ENCODE measurements at regions not wholly inside any gene's neighbourhood (a gene's known extent, or its start where the extent isn't known, plus 50 kb on each side); places are given as distances from the start of the nearest gene placed in this dataset.

- no peak overlapping the region for H3K27ac ChIP-seq
- H3K4me3 ChIP-seq (ENCODE audit: low read depth in 1 of 2, low read length in 1 of 2): no peak overlapping the region
- H3K27me3 ChIP-seq: no peaks in the 10 kb centered on the region
- H3K4me1 ChIP-seq (ENCODE audit: control insufficient read depth in 1 of 2, insufficient read depth in 1 of 2, low read depth in 1 of 2, low read length in 1 of 2): no peaks in the 10 kb centered on the region
- H3K36me3 ChIP-seq: no peaks in the 10 kb centered on the region
- no peak for TF ChIP-seq CTCF (IDR thresholded peaks at IDR 0.05)
- H3K9me3 ChIP-seq: no peaks in the 10 kb centered on the region
Observed at GRCh38 chr5:130796032-130796431, 369.0 kb downstream of the HINT1 start.

GRCh38 chr5:130795037-130795436, 370.0 kb downstream of the HINT1 start:
- no peaks in the 10 kb centered on the region for H3K9me3 ChIP-seq
- H3K27me3 ChIP-seq: no peaks in the 10 kb centered on the region
- no peak overlapping the region for H3K4me3 ChIP-seq (ENCODE audit: low read depth in 1 of 2, low read length in 1 of 2)
- TF ChIP-seq CTCF (IDR thresholded peaks at IDR 0.05): no peak
- no peaks in the 10 kb centered on the region for H3K4me1 ChIP-seq (ENCODE audit: control insufficient read depth in 1 of 2, insufficient read depth in 1 of 2, low read depth in 1 of 2, low read length in 1 of 2)
- no peak overlapping the region for H3K27ac ChIP-seq
- H3K36me3 ChIP-seq: no peaks in the 10 kb centered on the region

- Histone ChIP-seq H3K27ac (no peak overlapping the region), H3K36me3 (no peaks in the 10 kb centered on the region), H3K4me3 (ENCODE audit: low read depth in 1 of 2, low read length in 1 of 2) (no peak overlapping the region), H3K27me3 (no peaks in the 10 kb centered on the region), H3K4me1 (ENCODE audit: control insufficient read depth in 1 of 2, insufficient read depth in 1 of 2, low read depth in 1 of 2, low read length in 1 of 2) (no peaks in the 10 kb centered on the region), H3K9me3 (no peaks in the 10 kb centered on the region)
- no peak for TF ChIP-seq CTCF (IDR thresholded peaks at IDR 0.05)
Observed at GRCh38 chr5:130777794-130778193, 387.3 kb downstream of the HINT1 start.

GRCh38 chr5:130773813-130774212, 391.2 kb downstream of the HINT1 start:
- Histone ChIP-seq H3K27me3 (no peaks in the 10 kb centered on the region), H3K27ac (no peak overlapping the region), H3K4me1 (ENCODE audit: control insufficient read depth in 1 of 2, insufficient read depth in 1 of 2, low read depth in 1 of 2, low read length in 1 of 2) (no peaks in the 10 kb centered on the region), H3K9me3 (no peaks in the 10 kb centered on the region), H3K4me3 (ENCODE audit: low read depth in 1 of 2, low read length in 1 of 2) (no peak overlapping the region), H3K36me3 (no peaks in the 10 kb centered on the region)
- TF ChIP-seq CTCF (IDR thresholded peaks at IDR 0.05): no peak

- Histone ChIP-seq H3K9me3 (no peaks in the 10 kb centered on the region), H3K27ac (no peak overlapping the region), H3K4me1 (ENCODE audit: control insufficient read depth in 1 of 2, insufficient read depth in 1 of 2, low read depth in 1 of 2, low read length in 1 of 2) (no peaks in the 10 kb centered on the region), H3K27me3 (no peaks in the 10 kb centered on the region), H3K4me3 (ENCODE audit: low read depth in 1 of 2, low read length in 1 of 2) (no peak overlapping the region), H3K36me3 (no peaks in the 10 kb centered on the region)
- no peak for TF ChIP-seq CTCF (IDR thresholded peaks at IDR 0.05)
Observed at GRCh38 chr5:130762031-130762430, 403.0 kb downstream of the HINT1 start.

- Histone ChIP-seq H3K4me3 (ENCODE audit: low read depth in 1 of 2, low read length in 1 of 2) (no peak overlapping the region), H3K27ac (no peak overlapping the region), H3K36me3 (no peaks in the 10 kb centered on the region), H3K9me3 (no peaks in the 10 kb centered on the region), H3K4me1 (ENCODE audit: control insufficient read depth in 1 of 2, insufficient read depth in 1 of 2, low read depth in 1 of 2, low read length in 1 of 2) (no peaks in the 10 kb centered on the region), H3K27me3 (no peaks in the 10 kb centered on the region)
- TF ChIP-seq CTCF (IDR thresholded peaks at IDR 0.05): no peak
Observed at GRCh38 chr5:130759061-130759460, 406.0 kb downstream of the HINT1 start.

Measured in neutrophil (primary cell).